ENCODE measurements at regions not wholly inside any gene's neighbourhood (a gene's known extent, or its start where the extent isn't known, plus 50 kb on each side); places are given as distances from the start of the nearest gene placed in this dataset.

- Histone ChIP-seq H3K79me2 (ENCODE audit: control insufficient read depth, insufficient read depth, low read length) (no peaks in the 10 kb centered on the region), H3K4me2 (ENCODE audit: extremely low read depth, insufficient read depth, low read length) (no peak overlapping the region), H3K27ac (ENCODE audit: insufficient read depth, low read length) (no peak overlapping the region), H3K9ac (ENCODE audit: insufficient read depth, low read length) (no peak overlapping the region), H3K4me1 (ENCODE audit: control insufficient read depth, extremely low read depth, insufficient read depth, low read length) (no peaks in the 10 kb centered on the region), H4K20me1 (ENCODE audit: control insufficient read depth, extremely low read depth, insufficient read depth, low read length) (no peaks in the 10 kb centered on the region), H2AFZ (ENCODE audit: low read length) (no peak overlapping the region), H3K9me3 (ENCODE audit: control insufficient read depth, insufficient read depth, low read depth, low read length) (no peaks in the 10 kb centered on the region), H3K4me3 (replicated peaks in 1 of 4; ENCODE audit: control extremely low read depth in 1 of 4, insufficient read depth in 1 of 4, low read depth in 3 of 4, low read length in 4 of 4) (no peak overlapping the region), H3K36me3 (ENCODE audit: control insufficient read depth, insufficient read depth, low read length) (no peaks in the 10 kb centered on the region), H3K27me3 (ENCODE audit: control insufficient read depth, insufficient read depth, low read length) (no peaks in the 10 kb centered on the region)
- TF ChIP-seq EZH2 (IDR thresholded peaks at IDR 0.05; ENCODE audit: low read length, missing control alignments) (no peak), CTCF (conservative IDR thresholded peaks at IDR 0.05 in 1 of 2, IDR thresholded peaks at IDR 0.05 in 1 of 2; ENCODE audit: low read depth in 1 of 2, low read length in 2 of 2) (no peak)
- no peak for DNase-seq (ENCODE audit: low read depth in 2 of 2)
These were observed 462.5 kb upstream of the TBX3 start for GRCh38 chr12:115146453-115146852.

- no peaks in the 10 kb centered on the region for H3K27me3 ChIP-seq (ENCODE audit: control insufficient read depth, insufficient read depth, low read length)
- no peak overlapping the region for H3K4me2 ChIP-seq (ENCODE audit: extremely low read depth, insufficient read depth, low read length)
- no peaks in the 10 kb centered on the region for H4K20me1 ChIP-seq (ENCODE audit: control insufficient read depth, extremely low read depth, insufficient read depth, low read length)
- no peak overlapping the region for H2AFZ ChIP-seq (ENCODE audit: low read length)
- DNase-seq (ENCODE audit: low read depth in 2 of 2): no peak
- no peaks in the 10 kb centered on the region for H3K36me3 ChIP-seq (ENCODE audit: control insufficient read depth, insufficient read depth, low read length)
- no peak overlapping the region for H3K9ac ChIP-seq (ENCODE audit: insufficient read depth, low read length)
- H3K79me2 ChIP-seq (ENCODE audit: control insufficient read depth, insufficient read depth, low read length): no peaks in the 10 kb centered on the region
- H3K4me3 ChIP-seq (replicated peaks in 1 of 4; ENCODE audit: control extremely low read depth in 1 of 4, insufficient read depth in 1 of 4, low read depth in 3 of 4, low read length in 4 of 4): no peak overlapping the region
- no peaks in the 10 kb centered on the region for H3K4me1 ChIP-seq (ENCODE audit: control insufficient read depth, extremely low read depth, insufficient read depth, low read length)
- TF ChIP-seq EZH2 (IDR thresholded peaks at IDR 0.05; ENCODE audit: low read length, missing control alignments): no peak
- no peak for TF ChIP-seq CTCF (conservative IDR thresholded peaks at IDR 0.05 in 1 of 2, IDR thresholded peaks at IDR 0.05 in 1 of 2; ENCODE audit: low read depth in 1 of 2, low read length in 2 of 2)
- H3K9me3 ChIP-seq (ENCODE audit: control insufficient read depth, insufficient read depth, low read depth, low read length): no peaks in the 10 kb centered on the region
- no peak overlapping the region for H3K27ac ChIP-seq (ENCODE audit: insufficient read depth, low read length)
These were observed 460.4 kb upstream of the TBX3 start for GRCh38 chr12:115144425-115144824.

GRCh38 chr12:115140981-115141655 lies 457.1 kb upstream of the TBX3 start:
- Histone ChIP-seq H3K9ac (ENCODE audit: insufficient read depth, low read length) (no peak overlapping the region), H4K20me1 (ENCODE audit: control insufficient read depth, extremely low read depth, insufficient read depth, low read length) (no peaks in the 10 kb centered on the region), H3K36me3 (ENCODE audit: control insufficient read depth, insufficient read depth, low read length) (no peaks in the 10 kb centered on the region), H2AFZ (ENCODE audit: low read length) (no peak overlapping the region), H3K27ac (ENCODE audit: insufficient read depth, low read length) (no peak overlapping the region), H3K4me2 (ENCODE audit: extremely low read depth, insufficient read depth, low read length) (no peak overlapping the region), H3K27me3 (ENCODE audit: control insufficient read depth, insufficient read depth, low read length) (no peaks in the 10 kb centered on the region), H3K4me1 (ENCODE audit: control insufficient read depth, extremely low read depth, insufficient read depth, low read length) (no peaks in the 10 kb centered on the region), H3K9me3 (ENCODE audit: control insufficient read depth, insufficient read depth, low read depth, low read length) (no peaks in the 10 kb centered on the region), H3K4me3 (replicated peaks in 1 of 4; ENCODE audit: control extremely low read depth in 1 of 4, insufficient read depth in 1 of 4, low read depth in 3 of 4, low read length in 4 of 4) (no peak overlapping the region), H3K79me2 (ENCODE audit: control insufficient read depth, insufficient read depth, low read length) (no peaks in the 10 kb centered on the region)
- DNase-seq (ENCODE audit: low read depth in 2 of 2): no peak
- no peak for TF ChIP-seq EZH2 (IDR thresholded peaks at IDR 0.05; ENCODE audit: low read length, missing control alignments)
- no peak for TF ChIP-seq CTCF (conservative IDR thresholded peaks at IDR 0.05 in 1 of 2, IDR thresholded peaks at IDR 0.05 in 1 of 2; ENCODE audit: low read depth in 1 of 2, low read length in 2 of 2)

All from fibroblast of lung (primary cell).